Loucy (cell line): ENCODE measurements at regions not wholly inside any gene's neighbourhood (a gene's known extent, or its start where the extent isn't known, plus 50 kb on each side); places are given as distances from the start of the nearest gene placed in this dataset.

ENCODE experiments used
- EZH2phosphoT487 ChIP-seq: fragments of 200-600 bp; IDR thresholded peaks from 2 replicates; pipeline ENCODE4 v1.6.1; 2018; ENCODE audit warnings: antibody characterized with exemption, mild to moderate bottlenecking, moderate library complexity, borderline replicate concordance
- TF ChIP-seq, protein P1 (sequence below): fragments of 200-600 bp; sonication (generic); conservative IDR thresholded peaks from 2 replicates; pipeline ENCODE4 v1.5.1; 2014; ENCODE audit warnings: mild to moderate bottlenecking, antibody characterized with exemption, low read length

DNA sequence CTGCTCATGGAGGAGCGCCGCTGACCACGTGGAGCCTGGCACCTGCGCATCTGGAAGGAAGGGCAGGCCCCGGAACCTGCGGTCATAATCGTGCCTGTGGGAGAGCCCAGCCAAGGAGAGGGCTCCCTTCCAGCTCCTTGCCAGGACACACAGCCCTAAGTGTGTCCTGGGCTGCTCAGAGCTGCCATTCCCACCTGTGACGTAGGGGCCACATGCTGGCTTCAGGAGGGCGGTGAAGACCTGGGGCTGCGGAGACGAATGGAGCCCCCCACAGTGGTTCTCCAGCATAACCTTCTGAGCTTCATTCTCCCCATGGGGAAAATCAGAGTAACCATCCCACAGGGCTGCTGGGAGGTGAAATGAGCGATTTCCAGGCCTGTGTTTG, 127.6 kb upstream of the CHST15 start:
- TF ChIP-seq, protein P1, sequence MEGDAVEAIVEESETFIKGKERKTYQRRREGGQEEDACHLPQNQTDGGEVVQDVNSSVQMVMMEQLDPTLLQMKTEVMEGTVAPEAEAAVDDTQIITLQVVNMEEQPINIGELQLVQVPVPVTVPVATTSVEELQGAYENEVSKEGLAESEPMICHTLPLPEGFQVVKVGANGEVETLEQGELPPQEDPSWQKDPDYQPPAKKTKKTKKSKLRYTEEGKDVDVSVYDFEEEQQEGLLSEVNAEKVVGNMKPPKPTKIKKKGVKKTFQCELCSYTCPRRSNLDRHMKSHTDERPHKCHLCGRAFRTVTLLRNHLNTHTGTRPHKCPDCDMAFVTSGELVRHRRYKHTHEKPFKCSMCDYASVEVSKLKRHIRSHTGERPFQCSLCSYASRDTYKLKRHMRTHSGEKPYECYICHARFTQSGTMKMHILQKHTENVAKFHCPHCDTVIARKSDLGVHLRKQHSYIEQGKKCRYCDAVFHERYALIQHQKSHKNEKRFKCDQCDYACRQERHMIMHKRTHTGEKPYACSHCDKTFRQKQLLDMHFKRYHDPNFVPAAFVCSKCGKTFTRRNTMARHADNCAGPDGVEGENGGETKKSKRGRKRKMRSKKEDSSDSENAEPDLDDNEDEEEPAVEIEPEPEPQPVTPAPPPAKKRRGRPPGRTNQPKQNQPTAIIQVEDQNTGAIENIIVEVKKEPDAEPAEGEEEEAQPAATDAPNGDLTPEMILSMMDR = no peak
- TF ChIP-seq EZH2phosphoT487 = no peak
